GM12878 (cell line): ENCODE measurements at regions not wholly inside any gene's neighbourhood (a gene's known extent, or its start where the extent isn't known, plus 50 kb on each side); places are given as distances from the start of the nearest gene placed in this dataset.

Source experiments
- ATAC-seq: fragments of 200-7000 bp; cut with Tn5 transposase; 3 replicates; pipeline ENCODE4 v1.9.1; 2020; ENCODE audit warnings: mild to moderate bottlenecking, moderate library complexity
- BruUV-seq: library from RNA; stranded (reverse); fragments of 400-500 nt; replicated peaks from 2 replicates; lab custom pipeline; 2021; lab: Mats Ljungman, UMichigan
- CTCF ChIA-PET: fragments of 300-600 bp; sonication (Branson Sonifier 250); formaldehyde crosslinking; extraction: SDS; loops from one replicate; lab custom pipeline; 2021; ENCODE audit warnings: inconsistent platforms; lab: Yijun Ruan, JAX
- POLR2A ChIA-PET: fragments of 350-600 bp; formaldehyde crosslinking; extraction: SDS; loops from one replicate; lab custom pipeline; 2021; ENCODE audit warnings: inconsistent platforms; lab: Charles Lee
- RAD21 ChIA-PET: fragments of 300-600 bp; sonication (Branson Sonifier 250); formaldehyde crosslinking; loops from one replicate; lab custom pipeline; 2023; ENCODE audit warnings: antibody characterized with exemption; ENCODE audit not compliant: unreplicated experiment; lab: Charles Lee
- SMC1A ChIA-PET: fragments of 300-600 bp; sonication (Branson Sonifier 250); formaldehyde crosslinking; loops from one replicate; lab custom pipeline; 2023; ENCODE audit not compliant: unreplicated experiment, uncharacterized antibody; lab: Charles Lee
- DNase-seq: peaks from one replicate; pipeline ENCODE4 v3.0.0-alpha.2; 2011; ENCODE audit warnings: low read depth, low spot score
- FAIRE-seq: peaks from 3 replicates; lab custom pipeline; 2011; peaks lifted over from hg19 to GRCh38; lab: Jason Lieb, UNC
- H2AFZ ChIP-seq: 2 replicates; pipeline ENCODE4 v1.6.0; 2011; ENCODE audit warnings: low read depth, low read length, control low read depth; ENCODE audit not compliant: control insufficient read depth
- H3K27ac ChIP-seq: 2 replicates; pipeline ENCODE4 v1.5.1; 2011; ENCODE audit warnings: control low read depth; ENCODE audit not compliant: control insufficient read depth, insufficient read depth
- H3K27me3 ChIP-seq, 2 experiments: replicated peaks in 1 of 2; 2 replicates each; pipeline versions ENCODE4 v1.6.0 to v1.6.1; 2011; ENCODE audit warnings: low read length in 1 of 2; ENCODE audit not compliant: control insufficient read depth in 2 of 2, insufficient read depth in 2 of 2
- H3K36me3 ChIP-seq, 2 experiments: 2 replicates each; pipeline ENCODE4 v1.5.1; 2011; ENCODE audit warnings: low read length in 1 of 2; ENCODE audit not compliant: control insufficient read depth in 2 of 2, insufficient read depth in 2 of 2
- H3K4me1 ChIP-seq: 2 replicates; pipeline ENCODE4 v1.6.1; 2011; ENCODE audit warnings: mild to moderate bottlenecking, low read length, moderate library complexity, mixed read lengths; ENCODE audit not compliant: control insufficient read depth, insufficient read depth
- H3K4me2 ChIP-seq: 2 replicates; pipeline ENCODE4 v1.6.0; 2011; ENCODE audit warnings: control low read depth; ENCODE audit not compliant: control insufficient read depth, insufficient read depth
- H3K4me3 ChIP-seq: fragments of 200-600 bp; sonication (generic); 2 replicates; pipeline ENCODE4 v1.5.1; 2016
- H3K79me2 ChIP-seq: 2 replicates; pipeline ENCODE4 v1.6.0; 2011; ENCODE audit warnings: low read length; ENCODE audit not compliant: control insufficient read depth, insufficient read depth
- H3K9ac ChIP-seq: 2 replicates; pipeline ENCODE4 v1.8.0; 2011; ENCODE audit warnings: low read length, control low read depth, mixed read lengths; ENCODE audit not compliant: control insufficient read depth, insufficient read depth
- H3K9me3 ChIP-seq: replicated peaks from 3 replicates; pipeline ENCODE4 v1.5.1; 2011; ENCODE audit warnings: mild to moderate bottlenecking, low read length; ENCODE audit not compliant: control insufficient read depth, insufficient read depth
- H4K20me1 ChIP-seq: 2 replicates; pipeline ENCODE4 v1.6.0; 2011; ENCODE audit not compliant: control insufficient read depth, insufficient read depth
- HDAC2 ChIP-seq: fragments of 200-600 bp; sonication (generic); IDR thresholded peaks from 2 replicates; pipeline ENCODE4 v1.6.1; 2017
- IRF4 ChIP-seq: IDR thresholded peaks from 2 replicates; pipeline ENCODE4 v1.6.1; 2011; ENCODE audit warnings: low read depth, low read length
- MEF2B ChIP-seq: fragments of 450-650 bp; IDR thresholded peaks from 2 replicates; pipeline ENCODE4 v1.6.1; 2018; ENCODE audit warnings: mild to moderate bottlenecking, moderate library complexity; ENCODE audit not compliant: partially characterized antibody, poor library complexity, severe bottlenecking
- POLR2A ChIP-seq: IDR thresholded peaks from 2 replicates; pipeline ENCODE4 v1.6.1; 2011; ENCODE audit warnings: low read depth, mild to moderate bottlenecking, low read length
- TCF7 ChIP-seq: IDR thresholded peaks from 2 replicates; pipeline ENCODE4 v1.6.1; 2014; ENCODE audit warnings: antibody characterized with exemption, borderline replicate concordance
- WGBS: methylation state at CpG from one replicate; pipeline ENCODE4 v1.1.6; 2016; ENCODE audit warnings: low lambda C conversion rate; ENCODE audit not compliant: insufficient replicate concordance, insufficient coverage; ENCODE audit errors: missing lambda C conversion rate; 5-methylcytosine and 5-hydroxymethylcytosine counted together
- in situ Hi-C: fragments of 300-500 bp; cut with MboI; formaldehyde crosslinking; loops from 9 replicates; pipeline ENCODE4 v1.14.3; 2018; ENCODE audit warnings: mixed read lengths
- intact Hi-C: fragments of 100-400 bp; cut with micrococcal nuclease; formaldehyde crosslinking; loops from one replicate; pipeline ENCODE4 v1.14.2; 2022; ENCODE audit not compliant: unreplicated experiment
- TF ChIP-seq, protein P1 (sequence below): IDR thresholded peaks from 2 replicates; pipeline ENCODE4 v1.6.1; 2011; ENCODE audit warnings: mild to moderate bottlenecking, low read depth, low read length, moderate library complexity; ENCODE audit not compliant: insufficient replicate concordance
- TF ChIP-seq, protein P2 (sequence below): IDR thresholded peaks from 2 replicates; pipeline ENCODE4 v1.6.1; 2012; ENCODE audit warnings: mild to moderate bottlenecking, low read depth, low read length
- TF ChIP-seq, protein P3 (sequence below): fragments of 450-650 bp; IDR thresholded peaks from 2 replicates; pipeline ENCODE4 v1.6.1; 2018; ENCODE audit warnings: borderline replicate concordance, mild to moderate bottlenecking; ENCODE audit not compliant: partially characterized antibody
- TF ChIP-seq, protein P4 (sequence below): fragments of 450-650 bp; IDR thresholded peaks from 2 replicates; pipeline ENCODE4 v1.6.1; 2016; ENCODE audit warnings: mild to moderate bottlenecking

DNA sequence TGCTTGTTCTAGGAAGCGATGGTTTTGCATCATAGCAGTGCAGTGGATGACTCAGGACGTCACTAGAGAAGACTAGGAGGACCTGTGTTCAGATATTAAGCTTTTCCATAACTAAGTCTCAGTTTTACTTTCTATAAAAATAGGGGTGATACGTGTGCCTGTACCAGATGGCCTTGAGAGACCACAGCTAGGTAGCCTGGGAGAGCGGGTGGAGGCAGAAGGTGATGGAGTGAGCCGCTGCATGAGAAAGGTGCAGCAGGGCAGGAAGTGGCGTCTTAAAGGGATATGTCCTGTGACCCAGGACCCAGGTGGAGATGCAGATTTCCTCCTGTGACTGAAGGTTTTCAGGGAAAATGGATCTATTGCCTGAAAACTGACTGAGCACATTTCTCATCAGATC lies 304.9 kb downstream of the CDC14C start:
- BruUV-seq: no TSS peak
- H3K36me3 ChIP-seq: no peaks in the 10 kb centered on the region
- FAIRE-seq (no peak), DNase-seq (no peak), ATAC-seq (no peak)
- 30% methylated on average over 6 of the region's 6 CpGs for WGBS
- H3K4me2 ChIP-seq: no peak overlapping the region
- no peak overlapping the region for H3K27ac ChIP-seq
- in situ Hi-C loops (no loop called here), intact Hi-C loops (no loop called here)
- TF ChIP-seq, protein P1, sequence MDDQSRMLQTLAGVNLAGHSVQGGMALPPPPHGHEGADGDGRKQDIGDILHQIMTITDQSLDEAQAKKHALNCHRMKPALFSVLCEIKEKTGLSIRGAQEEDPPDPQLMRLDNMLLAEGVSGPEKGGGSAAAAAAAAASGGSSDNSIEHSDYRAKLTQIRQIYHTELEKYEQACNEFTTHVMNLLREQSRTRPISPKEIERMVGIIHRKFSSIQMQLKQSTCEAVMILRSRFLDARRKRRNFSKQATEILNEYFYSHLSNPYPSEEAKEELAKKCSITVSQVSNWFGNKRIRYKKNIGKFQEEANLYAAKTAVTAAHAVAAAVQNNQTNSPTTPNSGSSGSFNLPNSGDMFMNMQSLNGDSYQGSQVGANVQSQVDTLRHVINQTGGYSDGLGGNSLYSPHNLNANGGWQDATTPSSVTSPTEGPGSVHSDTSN: no peak
- TF ChIP-seq HDAC2 (no peak), IRF4 (no peak), MEF2B (no peak), POLR2A (no peak), TCF7 (no peak)
- TF ChIP-seq, protein P2, sequence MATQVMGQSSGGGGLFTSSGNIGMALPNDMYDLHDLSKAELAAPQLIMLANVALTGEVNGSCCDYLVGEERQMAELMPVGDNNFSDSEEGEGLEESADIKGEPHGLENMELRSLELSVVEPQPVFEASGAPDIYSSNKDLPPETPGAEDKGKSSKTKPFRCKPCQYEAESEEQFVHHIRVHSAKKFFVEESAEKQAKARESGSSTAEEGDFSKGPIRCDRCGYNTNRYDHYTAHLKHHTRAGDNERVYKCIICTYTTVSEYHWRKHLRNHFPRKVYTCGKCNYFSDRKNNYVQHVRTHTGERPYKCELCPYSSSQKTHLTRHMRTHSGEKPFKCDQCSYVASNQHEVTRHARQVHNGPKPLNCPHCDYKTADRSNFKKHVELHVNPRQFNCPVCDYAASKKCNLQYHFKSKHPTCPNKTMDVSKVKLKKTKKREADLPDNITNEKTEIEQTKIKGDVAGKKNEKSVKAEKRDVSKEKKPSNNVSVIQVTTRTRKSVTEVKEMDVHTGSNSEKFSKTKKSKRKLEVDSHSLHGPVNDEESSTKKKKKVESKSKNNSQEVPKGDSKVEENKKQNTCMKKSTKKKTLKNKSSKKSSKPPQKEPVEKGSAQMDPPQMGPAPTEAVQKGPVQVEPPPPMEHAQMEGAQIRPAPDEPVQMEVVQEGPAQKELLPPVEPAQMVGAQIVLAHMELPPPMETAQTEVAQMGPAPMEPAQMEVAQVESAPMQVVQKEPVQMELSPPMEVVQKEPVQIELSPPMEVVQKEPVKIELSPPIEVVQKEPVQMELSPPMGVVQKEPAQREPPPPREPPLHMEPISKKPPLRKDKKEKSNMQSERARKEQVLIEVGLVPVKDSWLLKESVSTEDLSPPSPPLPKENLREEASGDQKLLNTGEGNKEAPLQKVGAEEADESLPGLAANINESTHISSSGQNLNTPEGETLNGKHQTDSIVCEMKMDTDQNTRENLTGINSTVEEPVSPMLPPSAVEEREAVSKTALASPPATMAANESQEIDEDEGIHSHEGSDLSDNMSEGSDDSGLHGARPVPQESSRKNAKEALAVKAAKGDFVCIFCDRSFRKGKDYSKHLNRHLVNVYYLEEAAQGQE: no peak
- TF ChIP-seq, protein P3, sequence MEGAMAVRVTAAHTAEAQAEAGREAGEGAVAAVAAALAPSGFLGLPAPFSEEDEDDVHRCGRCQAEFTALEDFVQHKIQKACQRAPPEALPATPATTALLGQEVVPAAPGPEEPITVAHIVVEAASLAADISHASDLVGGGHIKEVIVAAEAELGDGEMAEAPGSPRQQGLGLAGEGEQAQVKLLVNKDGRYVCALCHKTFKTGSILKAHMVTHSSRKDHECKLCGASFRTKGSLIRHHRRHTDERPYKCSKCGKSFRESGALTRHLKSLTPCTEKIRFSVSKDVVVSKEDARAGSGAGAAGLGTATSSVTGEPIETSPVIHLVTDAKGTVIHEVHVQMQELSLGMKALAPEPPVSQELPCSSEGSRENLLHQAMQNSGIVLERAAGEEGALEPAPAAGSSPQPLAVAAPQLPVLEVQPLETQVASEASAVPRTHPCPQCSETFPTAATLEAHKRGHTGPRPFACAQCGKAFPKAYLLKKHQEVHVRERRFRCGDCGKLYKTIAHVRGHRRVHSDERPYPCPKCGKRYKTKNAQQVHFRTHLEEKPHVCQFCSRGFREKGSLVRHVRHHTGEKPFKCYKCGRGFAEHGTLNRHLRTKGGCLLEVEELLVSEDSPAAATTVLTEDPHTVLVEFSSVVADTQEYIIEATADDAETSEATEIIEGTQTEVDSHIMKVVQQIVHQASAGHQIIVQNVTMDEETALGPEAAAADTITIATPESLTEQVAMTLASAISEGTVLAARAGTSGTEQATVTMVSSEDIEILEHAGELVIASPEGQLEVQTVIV: no peak
- TF ChIP-seq, protein P4, sequence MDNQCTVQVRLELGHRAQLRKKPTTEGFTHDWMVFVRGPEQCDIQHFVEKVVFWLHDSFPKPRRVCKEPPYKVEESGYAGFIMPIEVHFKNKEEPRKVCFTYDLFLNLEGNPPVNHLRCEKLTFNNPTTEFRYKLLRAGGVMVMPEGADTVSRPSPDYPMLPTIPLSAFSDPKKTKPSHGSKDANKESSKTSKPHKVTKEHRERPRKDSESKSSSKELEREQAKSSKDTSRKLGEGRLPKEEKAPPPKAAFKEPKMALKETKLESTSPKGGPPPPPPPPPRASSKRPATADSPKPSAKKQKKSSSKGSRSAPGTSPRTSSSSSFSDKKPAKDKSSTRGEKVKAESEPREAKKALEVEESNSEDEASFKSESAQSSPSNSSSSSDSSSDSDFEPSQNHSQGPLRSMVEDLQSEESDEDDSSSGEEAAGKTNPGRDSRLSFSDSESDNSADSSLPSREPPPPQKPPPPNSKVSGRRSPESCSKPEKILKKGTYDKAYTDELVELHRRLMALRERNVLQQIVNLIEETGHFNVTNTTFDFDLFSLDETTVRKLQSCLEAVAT: no peak
- CTCF ChIA-PET: interaction anchor here (0.7 kb wide), 1 partner anchor 19 kb away, joined by 3 read pairs; no protein-coding TSS in a partner anchor
- no peak overlapping the region for H2AFZ ChIP-seq
- H3K4me3 ChIP-seq: no peak overlapping the region
- RAD21 ChIA-PET: no interaction called here
- H3K79me2 ChIP-seq: no peaks in the 10 kb centered on the region
- no peaks in the 10 kb centered on the region for H3K9me3 ChIP-seq
- no peaks in the 10 kb centered on the region for H3K27me3 ChIP-seq
- no peaks in the 10 kb centered on the region for H3K4me1 ChIP-seq
- POLR2A ChIA-PET: no interaction called here
- SMC1A ChIA-PET: no interaction called here
- H4K20me1 ChIP-seq: no peaks in the 10 kb centered on the region
- no peak overlapping the region for H3K9ac ChIP-seq
